ENCODE measurements at regions not wholly inside any gene's neighbourhood (a gene's known extent, or its start where the extent isn't known, plus 50 kb on each side); places are given as distances from the start of the nearest gene placed in this dataset.

DNA sequence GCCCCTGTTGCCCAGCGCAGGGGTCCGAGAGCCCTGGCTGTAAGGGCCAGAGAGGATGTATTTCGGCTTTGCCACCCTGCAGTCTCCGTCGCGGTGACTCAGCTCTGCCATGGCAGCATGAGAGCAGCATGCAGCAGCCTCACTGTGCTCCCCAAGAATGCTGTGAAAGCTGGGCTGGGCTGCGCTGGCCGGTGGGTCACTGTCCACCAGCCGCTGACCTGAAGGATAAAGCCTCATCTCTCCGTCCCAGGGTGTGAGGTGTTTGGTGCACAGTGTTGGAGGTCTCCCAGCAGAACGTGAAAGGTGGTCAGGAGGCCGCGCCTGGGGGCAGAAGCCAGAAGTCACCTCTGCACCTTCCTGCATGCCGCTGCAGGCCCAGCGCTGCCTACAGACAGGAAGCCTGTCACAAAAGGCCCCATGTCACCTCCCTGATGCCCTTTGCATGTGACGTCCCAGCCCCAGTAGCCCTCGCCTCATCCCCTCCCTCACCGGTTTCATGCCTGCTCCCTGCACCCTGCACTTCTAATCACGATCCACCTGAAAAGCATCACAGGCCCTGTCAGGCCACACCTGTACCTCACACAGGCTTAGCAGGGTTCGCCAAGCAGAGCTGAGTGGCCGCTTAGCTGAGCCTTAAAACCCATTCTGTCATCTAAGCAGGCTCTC lies 342.1 kb downstream of the EIPR1 start:
- no peaks in the 10 kb centered on the region for H3K9me1 ChIP-seq (ENCODE audit: control insufficient read depth, insufficient read depth, low read length)

More for the DNA sequence above, 342.1 kb downstream of the EIPR1 start:
- no peak for DNase-seq (ENCODE audit: extremely low read depth in 1 of 4, low spot score in 3 of 4)
- no peak; the same call in 2 of the 3 replicates for ATAC-seq
- Histone ChIP-seq H3K4me3 (no peak overlapping the region), H3K79me2 (ENCODE audit: control insufficient read depth, insufficient read depth, low read length) (no peaks in the 10 kb centered on the region), H3K4me1 (replicated peaks in 1 of 2; ENCODE audit: control insufficient read depth in 2 of 2, insufficient read depth in 2 of 2, low read length in 2 of 2) (no peaks in the 10 kb centered on the region; a peak in 1 of 5 replicates), H3K27me3 (ENCODE audit: control insufficient read depth in 2 of 2, insufficient read depth in 2 of 2, low read length in 2 of 2) (peaks cover 35 to 69% of the 10 kb centered on the region in 2 experiments; a peak in 4 of 5 replicates), H3K9me3 (replicated peaks; ENCODE audit: control insufficient read depth, insufficient read depth, low read depth, low read length) (no peaks in the 10 kb centered on the region), H3K4me2 (ENCODE audit: insufficient read depth, low read length) (no peak overlapping the region), H4K20me1 (replicated peaks; ENCODE audit: control insufficient read depth, insufficient read depth, low read length) (no peaks in the 10 kb centered on the region; the same call in 1 of the 2 replicates), H2AFZ (ENCODE audit: low read depth, low read length) (no peak overlapping the region), H3K9ac (ENCODE audit: insufficient read depth in 1 of 2, low read depth in 2 of 2, low read length in 2 of 2) (no peak overlapping the region), H3K27ac (ENCODE audit: extremely low read depth, low read depth, low read length) (no peak overlapping the region), H3K36me3 (ENCODE audit: control insufficient read depth, insufficient read depth, low read length) (no peaks in the 10 kb centered on the region)
- in situ Hi-C loops (cut with MboI) (no loop called here), intact Hi-C loops (cut with micrococcal nuclease) (no loop called here)
- no peak for FAIRE-seq
- no peak for TF ChIP-seq SMAD3 (CRISPR knock-in tag; conservative IDR thresholded peaks at IDR 0.05)
- TF ChIP-seq MED1 (CRISPR knock-in tag; IDR thresholded peaks at IDR 0.05; ENCODE audit: borderline replicate concordance): no peak
- TF ChIP-seq, protein P1, sequence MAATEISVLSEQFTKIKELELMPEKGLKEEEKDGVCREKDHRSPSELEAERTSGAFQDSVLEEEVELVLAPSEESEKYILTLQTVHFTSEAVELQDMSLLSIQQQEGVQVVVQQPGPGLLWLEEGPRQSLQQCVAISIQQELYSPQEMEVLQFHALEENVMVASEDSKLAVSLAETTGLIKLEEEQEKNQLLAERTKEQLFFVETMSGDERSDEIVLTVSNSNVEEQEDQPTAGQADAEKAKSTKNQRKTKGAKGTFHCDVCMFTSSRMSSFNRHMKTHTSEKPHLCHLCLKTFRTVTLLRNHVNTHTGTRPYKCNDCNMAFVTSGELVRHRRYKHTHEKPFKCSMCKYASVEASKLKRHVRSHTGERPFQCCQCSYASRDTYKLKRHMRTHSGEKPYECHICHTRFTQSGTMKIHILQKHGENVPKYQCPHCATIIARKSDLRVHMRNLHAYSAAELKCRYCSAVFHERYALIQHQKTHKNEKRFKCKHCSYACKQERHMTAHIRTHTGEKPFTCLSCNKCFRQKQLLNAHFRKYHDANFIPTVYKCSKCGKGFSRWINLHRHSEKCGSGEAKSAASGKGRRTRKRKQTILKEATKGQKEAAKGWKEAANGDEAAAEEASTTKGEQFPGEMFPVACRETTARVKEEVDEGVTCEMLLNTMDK (IDR thresholded peaks at IDR 0.05; ENCODE audit: borderline replicate concordance, insufficient read depth, low read depth, low read length, poor library complexity, severe bottlenecking): no peak
- TF ChIP-seq, protein P2, sequence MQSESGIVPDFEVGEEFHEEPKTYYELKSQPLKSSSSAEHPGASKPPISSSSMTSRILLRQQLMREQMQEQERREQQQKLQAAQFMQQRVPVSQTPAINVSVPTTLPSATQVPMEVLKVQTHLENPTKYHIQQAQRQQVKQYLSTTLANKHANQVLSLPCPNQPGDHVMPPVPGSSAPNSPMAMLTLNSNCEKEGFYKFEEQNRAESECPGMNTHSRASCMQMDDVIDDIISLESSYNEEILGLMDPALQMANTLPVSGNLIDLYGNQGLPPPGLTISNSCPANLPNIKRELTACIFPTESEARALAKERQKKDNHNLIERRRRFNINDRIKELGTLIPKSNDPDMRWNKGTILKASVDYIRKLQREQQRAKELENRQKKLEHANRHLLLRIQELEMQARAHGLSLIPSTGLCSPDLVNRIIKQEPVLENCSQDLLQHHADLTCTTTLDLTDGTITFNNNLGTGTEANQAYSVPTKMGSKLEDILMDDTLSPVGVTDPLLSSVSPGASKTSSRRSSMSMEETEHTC (IDR thresholded peaks at IDR 0.05): no peak
- TF ChIP-seq ZNF354B (CRISPR knock-in tag; IDR thresholded peaks at IDR 0.05): no peak
- TF ChIP-seq, protein P3, sequence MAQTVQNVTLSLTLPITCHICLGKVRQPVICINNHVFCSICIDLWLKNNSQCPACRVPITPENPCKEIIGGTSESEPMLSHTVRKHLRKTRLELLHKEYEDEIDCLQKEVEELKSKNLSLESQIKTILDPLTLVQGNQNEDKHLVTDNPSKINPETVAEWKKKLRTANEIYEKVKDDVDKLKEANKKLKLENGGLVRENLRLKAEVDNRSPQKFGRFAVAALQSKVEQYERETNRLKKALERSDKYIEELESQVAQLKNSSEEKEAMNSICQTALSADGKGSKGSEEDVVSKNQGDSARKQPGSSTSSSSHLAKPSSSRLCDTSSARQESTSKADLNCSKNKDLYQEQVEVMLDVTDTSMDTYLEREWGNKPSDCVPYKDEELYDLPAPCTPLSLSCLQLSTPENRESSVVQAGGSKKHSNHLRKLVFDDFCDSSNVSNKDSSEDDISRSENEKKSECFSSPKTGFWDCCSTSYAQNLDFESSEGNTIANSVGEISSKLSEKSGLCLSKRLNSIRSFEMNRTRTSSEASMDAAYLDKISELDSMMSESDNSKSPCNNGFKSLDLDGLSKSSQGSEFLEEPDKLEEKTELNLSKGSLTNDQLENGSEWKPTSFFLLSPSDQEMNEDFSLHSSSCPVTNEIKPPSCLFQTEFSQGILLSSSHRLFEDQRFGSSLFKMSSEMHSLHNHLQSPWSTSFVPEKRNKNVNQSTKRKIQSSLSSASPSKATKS (CRISPR knock-in tag; IDR thresholded peaks at IDR 0.05): no peak
- no peak for TF ChIP-seq ZNF507 (tag; conservative IDR thresholded peaks at IDR 0.05)
- no peak for TF ChIP-seq ZNF77 (CRISPR knock-in tag; IDR thresholded peaks at IDR 0.05)
- no peak for TF ChIP-seq HDAC2 (IDR thresholded peaks at IDR 0.05)
- TF ChIP-seq, protein P4, sequence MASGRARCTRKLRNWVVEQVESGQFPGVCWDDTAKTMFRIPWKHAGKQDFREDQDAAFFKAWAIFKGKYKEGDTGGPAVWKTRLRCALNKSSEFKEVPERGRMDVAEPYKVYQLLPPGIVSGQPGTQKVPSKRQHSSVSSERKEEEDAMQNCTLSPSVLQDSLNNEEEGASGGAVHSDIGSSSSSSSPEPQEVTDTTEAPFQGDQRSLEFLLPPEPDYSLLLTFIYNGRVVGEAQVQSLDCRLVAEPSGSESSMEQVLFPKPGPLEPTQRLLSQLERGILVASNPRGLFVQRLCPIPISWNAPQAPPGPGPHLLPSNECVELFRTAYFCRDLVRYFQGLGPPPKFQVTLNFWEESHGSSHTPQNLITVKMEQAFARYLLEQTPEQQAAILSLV (tag; IDR thresholded peaks at IDR 0.05): no peak
- under 1% methylated on average over 19 of the region's 21 CpGs for WGBS (ENCODE audit: insufficient coverage, low coverage, missing lambda C conversion rate)
- no TSS peak for BruUV-seq (replicated peaks)
- ChIA-PET POLR2A (interaction anchor here (1.0 kb wide), 1 partner anchor 12 kb away, joined by 3 read pairs; no protein-coding TSS in a partner anchor), CTCF (ENCODE audit: low intra/inter-chr PET ratio) (no interaction called here)

All from K562 (cell line).